CD4-positive, alpha-beta T cell treated with Interleukin-1 beta for 1 hour (primary cell): ENCODE measurements at regions not wholly inside any gene's neighbourhood (a gene's known extent, or its start where the extent isn't known, plus 50 kb on each side); places are given as distances from the start of the nearest gene placed in this dataset.
"Not testable (repeated sequence)": the region's sequence is repeated elsewhere in the genome, so short reads cannot be mapped to it uniquely, and the experiment has no call there.

Source experiments
- DNase-seq, 2 donors: peaks; one replicate each; pipeline ENCODE4 v3.0.0-alpha.2; 2020 to 2022

DNA sequence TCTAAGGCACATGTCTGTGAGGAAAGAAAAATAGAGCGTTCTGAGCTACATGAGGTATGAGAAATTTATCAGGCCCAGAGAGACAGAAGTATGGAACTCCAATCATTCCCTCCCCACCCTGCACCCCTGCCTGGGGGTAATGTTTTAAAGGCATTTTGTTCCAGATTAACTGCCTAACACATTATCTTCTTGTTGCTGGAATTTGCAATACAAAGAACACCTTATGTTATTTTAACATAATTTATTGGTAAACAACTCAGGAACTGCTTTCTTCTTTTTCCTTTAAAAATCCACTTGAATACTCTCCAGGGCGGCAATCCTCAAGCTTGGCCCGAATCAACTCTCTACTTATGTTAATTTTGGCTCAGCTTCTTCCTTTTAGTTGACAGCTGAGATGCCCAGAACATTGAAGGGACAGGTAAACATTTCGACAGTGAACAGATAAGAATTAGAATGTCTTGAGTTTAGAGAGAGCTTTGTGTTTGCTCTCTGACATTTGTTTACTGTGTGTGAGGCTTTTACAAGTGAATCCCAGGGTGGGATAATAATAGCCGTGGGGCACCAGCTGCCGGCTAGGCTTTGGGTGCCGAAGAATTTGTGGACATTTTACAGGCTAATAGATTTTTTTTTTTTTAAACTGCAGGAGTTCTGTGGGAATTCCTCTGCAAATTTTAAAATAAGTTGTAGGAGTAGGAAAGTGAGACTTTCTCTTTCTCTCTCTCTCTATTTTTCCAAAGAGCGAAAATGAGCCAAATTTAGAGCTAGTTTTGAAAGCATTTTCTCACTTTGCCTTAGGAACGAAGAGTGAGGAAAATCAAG is 96.4 kb upstream of the TAF11L2 start:
- no peak for DNase-seq

DNA sequence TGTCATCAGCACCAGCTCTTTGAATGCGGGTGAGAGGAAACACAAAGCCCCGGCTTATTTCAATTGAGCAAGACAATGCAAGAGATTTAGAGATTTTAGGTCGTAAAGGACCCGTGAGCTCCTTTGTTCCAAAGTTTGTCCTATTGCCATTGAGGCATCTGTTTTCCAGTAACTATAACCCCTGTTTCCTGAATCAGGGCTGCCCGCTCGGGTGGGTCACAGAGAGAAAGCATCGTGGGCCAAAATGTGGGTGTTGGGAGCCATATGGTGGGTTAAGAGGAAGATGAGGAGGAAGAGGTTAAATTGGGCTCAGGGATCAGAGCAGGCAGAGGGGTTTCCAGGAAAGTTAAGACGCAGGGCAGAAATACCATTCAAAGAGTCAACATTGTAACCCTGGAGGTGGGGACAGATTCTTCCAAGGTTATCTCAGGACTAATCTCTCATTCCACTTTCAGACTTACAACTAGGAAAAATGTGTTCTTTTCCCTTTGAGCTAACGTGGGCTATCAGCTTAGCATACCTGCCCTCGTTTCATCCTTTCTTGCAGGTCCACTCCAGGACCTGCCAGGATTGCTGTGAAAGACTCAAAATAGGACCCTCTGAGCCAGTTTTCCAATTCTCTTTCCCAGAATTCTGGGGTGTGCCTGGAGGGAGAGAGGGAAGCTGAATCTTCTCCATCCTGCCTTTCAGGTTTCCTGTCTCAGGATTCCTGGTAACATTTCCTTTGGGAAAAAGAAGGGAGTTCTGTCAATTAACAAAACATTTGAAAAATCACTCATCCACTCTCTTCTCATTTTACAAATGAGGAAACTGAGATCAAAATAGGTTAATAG is 95.5 kb upstream of the TAF11L2 start:
- no peak for DNase-seq

GRCh38 chr5:17403695-17404490 is 94.1 kb upstream of the TAF11L2 start:
- no peak for DNase-seq

DNA sequence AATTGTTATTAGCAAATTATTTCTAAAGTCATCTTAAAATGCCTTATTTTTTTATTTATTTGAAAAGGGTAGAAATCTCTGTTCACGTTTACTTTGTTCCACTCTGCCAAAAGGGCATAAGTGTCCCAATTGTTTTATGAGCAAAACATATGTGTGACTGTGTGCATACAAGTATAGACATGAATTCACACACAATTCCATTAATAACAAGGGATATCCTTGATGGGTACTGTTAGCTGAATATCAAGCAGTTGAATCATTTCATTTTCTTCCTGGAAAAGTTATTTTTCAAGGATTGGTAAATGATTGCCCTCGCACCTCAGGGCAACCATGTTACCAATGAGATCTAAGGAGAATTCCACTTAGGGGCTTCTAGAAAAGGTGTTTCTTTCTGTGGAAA is 92.1 kb upstream of the TAF11L2 start:
- DNase-seq = no peak

DNA sequence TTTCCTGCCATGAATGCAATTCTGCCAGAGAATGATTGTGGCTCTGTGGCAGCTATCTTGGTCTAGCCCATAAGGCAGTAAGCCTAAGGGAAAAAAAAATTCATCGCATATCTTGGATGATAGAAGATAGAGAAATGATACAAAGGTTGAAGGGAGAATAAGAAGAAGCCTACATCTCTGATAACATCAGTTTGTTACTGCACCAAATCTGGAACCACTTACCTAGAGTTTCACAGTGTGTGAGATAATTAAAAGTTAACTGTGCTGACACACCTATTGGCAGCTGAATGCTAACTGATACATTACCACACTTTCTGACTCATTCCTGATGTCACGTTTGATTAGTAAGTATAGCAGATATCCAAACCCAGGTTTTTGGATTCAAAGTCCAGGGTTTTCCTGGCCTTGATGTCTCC is 91.6 kb upstream of the TAF11L2 start:
- no peak for DNase-seq

DNA sequence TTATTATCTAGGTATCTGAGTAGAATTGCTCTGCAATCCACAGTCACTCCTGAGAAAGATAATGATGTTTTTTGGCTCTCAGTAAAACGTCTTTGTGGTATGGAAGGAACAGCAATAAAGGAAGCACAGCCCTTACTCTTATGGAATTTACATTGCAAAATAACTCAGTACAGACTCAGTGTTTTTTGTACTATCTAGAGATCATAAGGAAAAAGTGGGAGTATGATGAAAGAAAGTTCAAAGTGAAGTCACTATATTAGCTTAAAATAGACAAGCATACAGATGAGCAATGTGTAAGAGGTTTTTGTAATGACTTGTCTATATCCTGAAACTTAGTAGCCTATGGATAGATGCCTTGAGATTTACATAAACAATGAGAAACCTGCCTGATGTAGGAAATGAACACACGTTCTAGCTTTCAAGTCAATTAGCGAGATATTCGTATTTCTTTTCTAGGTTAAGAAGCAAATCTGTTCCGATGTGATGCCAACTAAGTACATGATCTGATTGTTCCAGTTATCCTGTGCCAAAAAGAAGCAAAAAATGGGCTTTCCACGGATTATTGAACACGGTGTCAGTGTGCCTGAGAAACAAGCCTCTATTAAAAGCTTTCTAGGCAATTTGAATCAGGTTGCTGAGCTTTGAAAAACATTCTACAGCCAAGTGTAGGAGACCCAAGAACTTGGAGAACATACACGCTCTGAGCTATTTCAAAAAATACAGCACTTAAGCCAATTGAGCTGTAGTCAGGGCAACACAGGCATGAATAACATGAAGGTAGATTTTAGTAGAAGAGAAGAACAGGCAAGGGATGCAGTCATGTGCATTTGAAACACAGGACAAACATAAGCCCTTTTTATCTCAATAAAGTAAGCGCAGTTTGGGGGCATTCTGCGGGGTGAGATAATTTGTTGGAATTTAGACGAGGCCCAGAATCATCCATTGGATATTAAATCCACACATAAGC is 86.3 kb upstream of the TAF11L2 start:
- no peak for DNase-seq

DNA sequence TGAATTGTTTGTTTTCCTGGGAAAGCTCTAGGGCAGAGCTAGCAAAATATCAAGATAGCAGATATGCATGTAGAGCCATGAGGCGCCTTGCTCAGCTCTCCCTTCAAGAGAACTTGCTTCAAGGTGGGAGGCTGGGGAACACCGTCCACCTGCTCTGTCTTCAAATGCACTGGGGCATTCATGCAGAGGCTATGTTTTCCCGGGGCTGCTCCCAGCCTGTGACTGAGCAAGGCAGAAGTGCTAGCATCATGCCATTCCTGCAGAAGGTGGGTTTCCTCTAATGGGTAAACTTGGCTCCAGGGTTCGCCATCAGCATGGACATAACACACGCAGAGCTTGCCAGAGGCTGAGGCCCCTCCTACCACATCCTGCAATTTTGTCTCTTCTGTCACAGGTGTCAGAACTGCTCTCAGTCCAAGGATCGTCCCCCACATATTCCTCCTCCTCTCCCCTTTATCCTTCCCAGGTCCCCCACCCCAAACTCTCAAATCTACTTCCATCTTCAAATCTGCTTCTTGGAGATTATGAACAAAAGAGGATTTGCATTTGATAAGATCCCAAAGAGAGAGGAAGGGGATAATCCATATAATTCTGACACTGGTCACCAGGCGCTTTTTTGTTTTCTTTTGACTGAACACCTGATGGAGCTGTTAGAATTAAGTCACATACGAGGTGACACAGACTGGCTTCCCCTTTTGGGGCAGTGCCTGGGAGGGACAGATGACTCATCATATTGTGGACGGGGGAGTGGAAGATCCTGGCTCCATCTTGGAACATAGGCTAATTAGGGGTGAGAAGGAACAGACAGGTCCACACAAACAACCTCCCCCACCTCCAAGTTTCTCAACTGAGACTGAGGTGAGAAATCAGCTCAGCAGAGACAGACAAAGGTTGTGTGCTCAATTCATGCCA is 85.0 kb upstream of the TAF11L2 start:
- DNase-seq = peak in 1 of 2 donors; percentile 45

GRCh38 chr5:17413691-17414090 is 84.3 kb upstream of the TAF11L2 start:
- DNase-seq = no peak

GRCh38 chr5:17415321-17415758 is 82.7 kb upstream of the TAF11L2 start:
- DNase-seq = no peak

DNA sequence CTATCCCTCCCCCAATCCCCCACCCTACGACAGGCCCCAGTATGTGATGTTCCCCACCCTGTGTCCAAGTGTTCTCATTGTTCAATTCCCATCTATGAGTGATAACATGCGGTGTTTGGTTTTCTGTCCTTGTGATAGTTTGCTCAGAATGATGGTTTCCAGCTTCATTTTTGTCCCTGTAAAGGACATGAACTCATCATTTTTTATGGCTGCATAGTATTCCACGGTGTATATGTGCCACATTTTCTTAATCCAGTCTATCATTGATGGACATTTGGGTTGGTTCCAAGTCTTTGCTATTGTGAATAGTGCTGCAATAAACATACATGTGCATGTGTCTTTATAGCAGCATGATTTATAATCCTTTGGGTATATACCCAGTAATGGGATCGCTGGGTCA is 81.7 kb upstream of the TAF11L2 start:
- DNase-seq = not testable (repeated sequence)

- DNase-seq = no peak
Observed at GRCh38 chr5:17424674-17425073, 73.4 kb upstream of the TAF11L2 start.

GRCh38 chr5:17425385-17426070 is 72.5 kb upstream of the TAF11L2 start:
- DNase-seq = no peak

- DNase-seq = no peak
Observed at GRCh38 chr5:17426104-17426749, 71.8 kb upstream of the TAF11L2 start.

GRCh38 chr5:17428176-17428800 is 69.7 kb upstream of the TAF11L2 start:
- DNase-seq = no peak

DNA sequence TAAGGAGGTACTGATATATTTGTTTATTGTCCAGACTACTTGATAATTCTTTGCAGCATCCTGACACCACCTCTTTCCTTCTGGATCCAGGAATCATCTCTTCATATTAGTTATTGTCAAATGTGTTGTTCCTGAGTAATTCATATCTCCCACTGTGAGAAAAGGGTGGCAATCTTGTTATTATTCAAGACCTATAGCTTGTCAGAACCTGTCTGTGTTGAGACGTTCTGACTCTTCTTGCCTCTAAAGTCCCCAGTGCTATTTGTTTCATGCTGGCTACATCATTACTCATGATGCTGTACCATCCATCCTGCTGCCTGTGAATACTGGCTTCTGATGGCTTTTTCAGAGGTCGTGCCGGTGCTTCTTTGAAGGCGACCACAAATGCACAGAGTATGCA is 68.7 kb upstream of the TAF11L2 start:
- no peak for DNase-seq

DNA sequence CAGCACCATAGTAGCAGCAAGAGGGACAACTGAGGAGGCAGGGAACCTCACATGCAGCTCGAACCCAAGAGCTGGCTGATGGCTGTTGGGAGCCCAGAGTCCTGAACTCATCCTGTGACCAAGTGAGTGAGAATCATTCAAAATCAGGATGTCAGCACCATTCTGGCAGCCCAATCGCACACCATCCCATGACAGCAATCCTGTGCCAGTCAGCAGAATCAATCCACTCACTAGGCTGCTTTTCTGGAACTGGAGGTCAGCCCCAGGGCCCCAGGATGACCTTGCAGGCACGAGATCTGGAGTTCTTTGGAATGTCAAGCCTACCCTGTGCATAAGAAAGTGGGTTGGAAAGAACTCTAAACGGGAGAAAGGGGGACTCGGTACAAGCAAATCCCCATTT is 67.8 kb upstream of the TAF11L2 start:
- DNase-seq = no peak

DNA sequence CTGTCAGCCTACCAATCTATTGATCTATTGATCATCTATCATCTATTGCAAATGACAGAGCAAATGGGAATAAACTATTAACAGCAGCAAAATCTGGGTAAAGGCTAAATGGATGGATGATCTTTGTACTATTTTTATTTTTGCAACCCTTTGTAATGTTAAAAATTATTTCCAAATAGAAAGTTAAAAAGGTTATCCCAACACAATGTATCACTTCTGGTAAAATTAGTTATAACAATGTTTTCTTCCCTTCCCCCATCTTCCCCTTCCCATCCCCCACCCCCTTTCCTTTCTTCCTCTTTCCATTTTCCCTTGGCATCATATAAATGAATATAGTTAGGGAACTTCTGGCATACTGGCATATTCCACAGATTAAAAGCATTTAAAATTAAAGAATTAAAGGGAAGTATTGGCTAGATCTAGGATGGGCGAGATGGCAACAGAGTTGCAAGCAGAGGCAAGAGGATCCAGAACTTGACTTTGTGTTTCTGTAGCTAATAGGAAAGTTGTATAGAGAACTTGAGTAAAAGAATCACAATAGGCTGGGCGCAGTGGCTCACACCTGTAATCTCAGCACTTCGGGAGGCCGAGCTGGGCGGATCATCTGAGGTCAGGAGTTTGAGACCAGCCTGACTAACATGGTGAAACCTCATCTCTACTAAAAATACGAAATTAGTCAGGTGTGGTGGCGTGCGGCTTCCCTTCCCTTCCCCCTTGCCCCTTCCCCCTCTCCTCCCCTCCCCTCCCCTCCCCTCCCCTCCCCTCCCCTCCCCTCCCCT is 66.6 kb upstream of the TAF11L2 start:
- DNase-seq = no peak

DNA sequence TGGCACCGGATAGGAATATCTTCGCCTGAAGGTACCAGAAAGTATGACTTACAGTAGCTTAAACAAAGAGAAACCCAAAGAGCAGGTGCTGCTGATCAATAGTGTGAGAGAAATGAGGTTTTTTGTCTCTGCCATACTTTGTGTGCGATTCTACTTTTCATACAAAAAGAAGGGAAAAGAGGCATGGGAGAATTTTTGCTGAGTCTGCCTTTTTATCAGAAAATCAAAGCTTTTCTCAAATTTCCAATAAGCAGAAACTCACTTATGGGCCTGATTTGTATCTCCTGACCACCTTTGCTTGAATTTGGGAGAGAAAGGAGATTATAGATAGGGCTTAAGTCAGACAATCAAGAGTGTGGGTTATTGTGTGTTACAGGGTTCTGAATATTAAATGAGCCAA is 65.5 kb upstream of the TAF11L2 start:
- no peak for DNase-seq
